SK-MEL-5 (cell line): ENCODE measurements at regions not wholly inside any gene's neighbourhood (a gene's known extent, or its start where the extent isn't known, plus 50 kb on each side); places are given as distances from the start of the nearest gene placed in this dataset.

Source experiments
- DNase-seq: peaks from one replicate; pipeline ENCODE4 v3.0.0-alpha.2; 2016; ENCODE audit warnings: low read depth, low spot score
- in situ Hi-C: cut with HindIII; loops from 2 replicates; pipeline ENCODE4 v1.10.0; 2016; ENCODE audit warnings: low sequenced_read_pairs, high pct_unique_total_duplicates, low pct_unique_long_range_greater_than_20kb

DNA sequence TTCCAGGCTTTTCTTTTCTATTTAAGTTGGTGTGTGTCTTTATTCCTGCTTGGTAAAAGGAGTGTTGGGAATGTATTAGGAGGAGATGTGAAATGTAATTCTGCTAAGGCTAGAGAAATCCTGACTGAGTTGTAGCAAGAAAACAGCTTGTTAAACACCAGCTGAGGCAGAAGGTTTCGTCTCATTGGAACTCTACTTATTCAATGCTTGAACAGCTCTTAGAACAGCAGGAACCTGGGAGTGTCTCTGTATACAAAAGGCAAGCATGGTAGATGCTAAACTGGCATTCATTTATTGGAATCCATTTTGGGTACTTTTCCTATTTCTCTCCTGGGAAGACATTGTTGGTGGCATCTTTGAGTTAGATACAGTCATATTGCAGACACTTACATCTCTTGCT lies 280.9 kb downstream of the HRH4 start:
- DNase-seq: no peak
- in situ Hi-C loops: no loop called here

DNA sequence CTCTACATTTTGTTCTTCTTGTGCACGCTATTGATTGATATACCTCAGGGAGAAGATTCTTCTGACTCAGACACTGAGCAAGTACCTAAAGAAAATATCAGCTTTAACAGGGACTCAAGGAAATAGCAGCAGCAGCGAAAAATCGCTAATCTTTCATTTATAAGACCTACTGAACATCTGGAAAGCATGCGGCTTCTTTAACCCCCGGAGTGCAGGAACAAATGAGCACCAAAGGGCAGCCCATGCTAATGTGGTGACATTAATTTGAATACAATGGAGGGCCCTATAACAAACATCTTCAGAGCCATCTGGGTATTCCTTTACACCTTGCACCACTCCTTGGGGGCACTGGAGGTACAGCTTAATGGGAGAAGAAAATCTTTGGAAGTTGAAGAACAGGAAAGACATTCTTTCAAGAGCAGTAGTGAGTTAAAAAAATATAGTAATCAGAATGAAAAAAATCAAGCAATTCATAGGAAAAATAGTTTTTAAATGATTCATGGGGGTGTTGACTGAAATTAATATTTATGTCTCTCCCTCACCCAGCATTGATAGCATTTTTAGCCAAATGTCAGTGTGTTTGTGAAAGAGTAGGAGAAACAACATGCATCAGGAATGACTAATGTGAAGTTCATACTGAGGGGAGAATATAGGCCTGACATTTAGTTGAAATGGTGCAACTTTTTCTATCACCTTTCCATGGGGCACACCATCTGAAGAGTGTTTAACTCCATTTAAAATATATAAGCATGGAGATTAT lies 281.7 kb downstream of the HRH4 start:
- in situ Hi-C loops: no loop called here

DNA sequence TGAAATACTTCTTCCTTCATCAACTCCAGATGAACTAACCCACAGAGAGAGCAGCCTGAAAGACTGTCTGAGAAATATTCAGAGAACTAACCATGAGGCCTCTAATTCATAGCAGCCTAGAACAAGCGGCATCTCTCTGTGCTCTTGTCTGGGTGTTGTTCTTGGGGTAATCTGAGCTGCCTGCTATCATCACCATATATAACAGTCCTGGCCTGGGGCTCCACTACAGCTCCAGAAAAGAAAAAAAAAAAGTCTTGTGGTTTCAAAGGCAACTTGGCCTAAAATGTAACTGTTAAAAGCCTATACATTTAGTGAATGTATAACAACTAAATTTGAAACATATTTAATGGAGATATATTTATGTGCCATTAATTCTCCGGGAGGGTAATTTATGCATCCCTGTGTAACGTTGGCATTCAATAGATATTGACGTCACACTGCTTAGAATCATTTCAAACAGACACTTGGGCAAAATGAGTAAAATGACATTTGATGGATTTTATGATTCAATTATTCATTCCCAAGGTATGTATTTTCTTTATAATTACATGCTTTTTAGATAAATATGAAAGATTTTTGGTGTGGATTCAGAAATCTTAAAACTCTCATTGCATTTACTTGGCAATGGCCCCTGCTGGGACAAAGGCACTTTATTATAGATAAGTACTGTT lies 294.3 kb downstream of the HRH4 start:
- in situ Hi-C loops: no loop called here
- DNase-seq: no peak

More for the DNA sequence above, 281.7 kb downstream of the HRH4 start:
- DNase-seq: no peak

DNA sequence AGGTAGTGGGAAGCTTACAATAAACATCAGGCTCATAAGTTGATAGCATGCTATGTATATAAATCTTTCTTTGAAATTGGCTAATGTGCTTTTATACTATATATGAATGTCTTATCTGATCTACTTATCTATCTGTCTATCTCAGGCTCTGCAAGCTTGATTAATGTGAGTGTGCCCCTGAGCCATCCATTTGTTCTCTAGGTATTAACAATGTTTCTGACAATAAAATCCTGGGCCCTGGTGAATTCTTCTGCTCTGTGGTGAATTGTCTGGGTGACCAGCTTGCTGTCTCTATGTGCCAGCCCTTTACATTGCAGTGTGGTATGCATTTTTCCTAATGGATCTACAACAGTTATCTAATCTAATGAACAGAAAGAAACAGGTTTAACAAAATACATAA lies 295.9 kb downstream of the HRH4 start:
- in situ Hi-C loops: no loop called here
- DNase-seq: no peak

DNA sequence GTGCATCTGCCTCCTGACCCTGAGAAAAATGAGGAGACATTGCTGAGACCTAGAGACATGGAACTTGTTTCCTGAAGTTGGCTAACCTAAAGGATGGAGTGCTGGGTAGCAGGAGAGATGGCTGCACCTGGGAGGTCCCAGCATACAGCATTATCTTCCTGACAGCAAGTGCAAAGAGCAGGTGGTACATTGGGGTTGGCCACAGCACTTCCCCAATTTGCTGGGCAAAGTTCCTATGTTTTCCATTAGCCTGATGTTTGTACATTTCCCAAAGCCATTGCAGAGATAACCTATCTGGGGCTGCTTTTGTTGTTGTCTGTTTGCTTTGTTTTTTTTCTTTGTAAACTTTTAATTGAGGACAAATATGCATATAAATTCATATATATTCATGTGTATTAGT lies 296.7 kb downstream of the HRH4 start:
- in situ Hi-C loops: no loop called here
- no peak for DNase-seq

DNA sequence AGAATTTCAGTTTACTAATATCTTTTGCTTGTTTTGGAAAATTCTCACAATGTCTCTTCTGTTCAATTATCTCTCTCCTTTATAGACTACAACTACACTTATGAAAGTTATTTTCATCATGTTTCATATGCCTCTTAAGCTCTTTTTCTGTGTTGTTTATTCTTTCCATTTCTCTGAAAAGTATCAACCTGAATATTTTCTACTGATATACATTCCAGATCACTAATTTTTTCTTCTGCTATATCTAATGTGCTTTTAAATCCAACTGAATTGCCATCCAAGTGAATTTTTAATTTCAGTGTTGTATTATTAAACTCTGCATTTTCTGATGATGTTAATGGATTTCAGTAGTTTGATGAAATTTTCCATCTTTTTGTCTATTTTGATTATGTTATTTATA lies 301.3 kb downstream of the HRH4 start:
- no peak for DNase-seq
- in situ Hi-C loops: no loop called here

DNA sequence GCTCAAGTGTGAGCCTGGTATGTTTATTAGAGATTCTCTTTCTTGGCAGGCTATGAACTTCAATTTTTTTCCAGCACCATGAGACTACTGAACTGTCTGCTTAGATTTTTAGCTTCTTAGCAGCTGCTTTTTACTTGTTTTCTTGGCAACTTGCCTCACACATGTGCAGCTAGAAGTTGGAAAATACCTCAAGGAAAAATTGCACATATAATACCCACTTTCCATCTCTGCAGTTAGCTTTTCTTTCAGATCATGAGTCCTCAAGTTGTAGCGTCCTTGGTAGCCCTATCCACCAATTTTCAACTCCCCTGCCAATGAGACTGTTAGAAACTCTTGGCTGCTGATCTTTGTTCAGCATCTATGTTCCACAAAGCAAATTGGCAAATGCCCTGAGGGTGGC lies 302.1 kb downstream of the HRH4 start:
- DNase-seq: no peak
- in situ Hi-C loops: no loop called here

DNA sequence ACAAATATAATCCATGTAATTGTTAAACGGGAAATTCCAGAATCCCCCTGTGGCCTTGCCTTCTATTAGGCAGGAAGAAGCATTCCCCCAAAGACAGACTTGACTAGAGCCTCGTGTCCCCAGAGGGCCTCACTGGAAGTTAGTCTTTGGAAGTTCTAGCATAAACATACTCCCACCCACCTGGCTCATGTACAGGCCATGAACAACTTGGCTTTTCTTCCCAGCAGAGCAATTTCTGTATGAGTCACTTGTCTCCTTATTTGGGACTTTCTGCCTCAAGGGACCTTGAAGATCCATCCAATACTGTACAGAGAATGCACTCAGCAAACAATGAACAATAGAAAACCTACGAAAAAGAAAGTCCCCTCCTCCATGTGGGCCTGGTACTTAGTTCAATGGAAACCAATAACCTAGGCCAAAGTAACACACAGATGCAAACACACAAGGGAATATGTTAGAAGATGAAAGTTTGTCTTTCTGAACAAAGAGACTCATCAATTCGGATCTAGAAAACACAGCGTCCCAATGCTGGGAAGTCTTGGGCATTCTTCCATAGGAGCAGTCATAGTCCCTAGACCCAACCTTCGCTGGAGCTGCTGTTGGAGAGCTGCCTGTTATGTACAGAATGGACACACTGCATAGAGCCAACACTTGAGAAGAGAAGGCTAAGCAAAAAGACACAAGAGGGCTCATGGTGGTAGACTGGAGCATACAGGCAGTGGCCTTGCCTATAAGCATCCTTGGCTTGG lies 303.5 kb downstream of the HRH4 start:
- in situ Hi-C loops: no loop called here
- peak; percentile 91 for DNase-seq

DNA sequence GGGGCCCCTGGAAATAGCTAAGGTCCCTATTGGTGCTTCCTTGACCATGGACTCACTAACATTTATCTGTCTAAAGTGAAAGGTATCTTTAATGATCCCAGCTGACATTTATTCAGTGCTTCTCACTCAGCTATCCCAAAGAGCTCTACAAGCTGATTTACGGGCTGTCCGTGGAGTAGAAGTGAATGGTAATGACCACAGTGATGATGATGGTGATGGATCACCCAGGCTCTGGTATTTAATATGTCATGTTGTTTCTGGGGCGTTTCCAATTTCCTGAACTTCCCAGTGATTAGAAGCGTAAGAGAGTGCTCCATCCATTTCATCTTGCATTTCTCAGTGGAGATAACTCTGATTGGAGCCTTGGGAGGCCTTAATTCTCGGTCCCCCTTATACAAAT lies 304.3 kb downstream of the HRH4 start:
- no peak for DNase-seq

DNA sequence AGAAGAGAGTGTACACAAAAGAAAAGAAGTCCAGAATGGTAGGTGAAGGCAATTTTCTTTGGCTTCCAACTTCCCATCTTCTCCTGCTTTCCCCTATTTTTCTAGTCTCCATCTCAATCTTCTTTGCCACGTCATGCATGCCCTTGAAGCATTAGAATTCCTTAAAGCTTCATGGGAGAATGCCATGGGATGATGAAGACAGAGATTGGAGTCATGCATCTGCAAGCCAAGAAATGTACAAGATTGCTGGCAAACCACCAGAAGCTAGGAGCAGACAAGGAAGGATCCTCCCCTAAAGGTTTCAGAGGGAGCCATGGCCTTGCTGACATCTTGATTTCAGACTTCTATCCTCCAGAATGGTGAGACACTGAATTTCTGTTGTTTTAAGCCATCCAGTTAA lies 305.9 kb downstream of the HRH4 start:
- in situ Hi-C loops: no loop called here
- no peak for DNase-seq

More for the DNA sequence above, 304.3 kb downstream of the HRH4 start:
- in situ Hi-C loops: no loop called here

DNA sequence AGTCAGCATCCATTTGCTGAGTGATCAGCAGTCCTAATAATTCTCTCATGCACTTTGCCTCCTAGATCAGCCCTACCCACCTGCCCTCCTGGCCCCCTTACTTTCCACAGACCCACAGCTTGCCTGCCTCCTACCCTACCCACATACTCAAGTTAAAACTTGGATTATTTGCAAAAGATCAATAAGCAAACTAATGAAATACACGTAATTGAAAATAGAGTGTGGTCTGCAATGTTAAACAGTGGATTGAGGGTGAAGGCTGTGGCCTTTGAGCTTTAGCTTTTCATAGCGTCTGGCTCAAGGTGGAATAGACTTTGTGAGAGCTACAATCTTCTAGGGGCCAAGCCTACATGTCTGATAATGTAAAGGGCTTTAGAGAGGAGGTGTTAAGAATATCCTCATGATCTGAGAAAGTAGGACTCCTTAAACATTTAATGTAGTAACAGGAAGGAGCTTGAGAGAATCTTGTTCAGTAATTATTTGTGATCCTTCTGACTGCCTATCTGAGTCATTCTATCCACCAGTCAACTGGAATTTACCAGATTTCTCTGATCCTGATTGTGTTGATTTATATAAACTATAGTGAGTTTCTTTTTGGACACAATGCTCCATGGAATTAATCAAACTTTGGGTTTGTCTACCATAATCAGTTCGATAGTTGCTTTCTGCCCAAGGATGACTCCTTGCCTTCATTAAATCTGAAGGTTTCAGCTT lies 310.0 kb downstream of the HRH4 start:
- in situ Hi-C loops: no loop called here
- DNase-seq: no peak

DNA sequence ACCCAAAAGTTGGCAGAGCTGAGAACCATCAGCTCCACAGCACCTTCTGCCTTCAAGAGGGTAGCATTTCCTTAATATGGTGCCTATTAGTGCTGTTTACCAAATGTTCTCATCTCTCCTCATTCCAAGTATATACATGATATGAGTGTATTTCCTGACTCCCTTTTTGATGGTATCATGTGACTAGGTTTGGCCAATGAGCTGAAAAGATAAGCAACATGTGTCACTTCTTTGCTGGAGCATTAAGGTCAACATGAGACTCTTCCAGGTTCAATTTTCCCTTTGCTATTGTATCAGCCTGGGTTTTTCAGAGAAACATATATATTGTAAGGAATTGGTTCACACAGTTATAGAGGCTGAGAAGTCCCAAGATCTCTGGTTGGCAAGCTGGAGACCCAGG lies 310.9 kb downstream of the HRH4 start:
- no peak for DNase-seq
- in situ Hi-C loops: no loop called here

DNA sequence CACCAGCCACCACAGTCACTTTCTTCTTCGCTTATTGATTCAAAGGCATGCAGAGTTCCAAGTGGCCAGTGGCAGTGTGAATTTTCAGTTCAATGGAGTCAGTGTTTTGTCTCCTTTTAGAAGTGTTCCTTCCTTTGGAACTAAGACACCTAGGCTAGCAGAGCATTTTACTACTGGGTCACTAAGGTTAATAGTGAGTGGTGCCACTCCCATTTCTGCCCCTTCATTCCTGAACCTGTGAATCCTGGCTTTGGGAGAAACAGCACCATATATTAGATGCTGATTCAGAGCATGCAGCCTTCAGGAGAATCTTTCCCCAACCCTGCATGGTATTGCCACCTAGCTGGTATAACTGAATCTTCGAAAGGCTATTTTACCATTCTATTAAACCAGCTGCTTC lies 312.7 kb downstream of the HRH4 start:
- in situ Hi-C loops: no loop called here
- no peak for DNase-seq

DNA sequence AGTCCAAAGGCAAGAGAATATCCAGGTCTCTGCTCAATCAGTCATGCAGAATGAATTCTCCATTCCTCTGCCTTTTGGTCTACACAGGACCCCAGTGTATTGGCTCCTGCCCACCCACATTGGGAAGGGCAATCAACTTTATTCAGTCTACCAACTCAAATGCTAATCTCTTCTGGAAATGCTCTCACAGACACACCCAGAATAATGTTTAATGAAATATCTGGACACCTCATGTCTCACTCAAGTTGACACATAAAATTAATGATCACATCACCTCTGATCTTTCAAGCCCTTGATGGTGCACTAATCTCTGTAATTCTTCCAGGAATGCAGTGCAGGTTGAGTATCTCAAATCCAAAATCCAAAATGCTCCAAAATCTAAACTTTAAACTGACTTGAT lies 315.6 kb downstream of the HRH4 start:
- no peak for DNase-seq
- in situ Hi-C loops: no loop called here

DNA sequence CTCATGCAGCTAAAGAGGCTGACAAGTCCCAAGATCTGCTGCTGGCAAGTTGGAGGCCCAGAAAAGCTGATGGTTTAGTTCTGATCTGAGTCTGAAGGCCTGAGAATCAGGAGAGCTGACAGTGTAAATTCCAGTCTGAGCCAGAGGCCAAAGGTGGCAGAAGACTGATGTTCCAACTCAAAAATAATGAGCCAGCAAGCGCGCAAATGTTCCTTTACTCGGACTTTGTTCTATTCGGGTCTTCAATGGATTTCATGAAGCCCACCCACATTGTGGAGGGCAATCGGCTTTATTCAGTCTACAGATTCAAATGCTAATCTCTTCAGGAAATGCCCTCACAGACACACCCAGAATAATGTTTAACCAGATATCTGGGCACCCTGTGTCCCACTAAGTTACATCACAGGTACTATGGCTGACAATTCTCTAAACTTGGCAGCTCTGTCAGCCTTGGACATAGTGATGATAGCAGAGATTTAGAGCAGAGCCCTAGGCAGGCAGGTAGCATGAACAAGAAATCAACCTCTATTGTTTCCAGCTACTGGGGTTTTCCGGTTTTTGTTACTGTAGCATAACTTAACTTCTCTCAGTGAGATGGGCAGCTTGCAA lies 318.5 kb downstream of the HRH4 start:
- in situ Hi-C loops: no loop called here

DNA sequence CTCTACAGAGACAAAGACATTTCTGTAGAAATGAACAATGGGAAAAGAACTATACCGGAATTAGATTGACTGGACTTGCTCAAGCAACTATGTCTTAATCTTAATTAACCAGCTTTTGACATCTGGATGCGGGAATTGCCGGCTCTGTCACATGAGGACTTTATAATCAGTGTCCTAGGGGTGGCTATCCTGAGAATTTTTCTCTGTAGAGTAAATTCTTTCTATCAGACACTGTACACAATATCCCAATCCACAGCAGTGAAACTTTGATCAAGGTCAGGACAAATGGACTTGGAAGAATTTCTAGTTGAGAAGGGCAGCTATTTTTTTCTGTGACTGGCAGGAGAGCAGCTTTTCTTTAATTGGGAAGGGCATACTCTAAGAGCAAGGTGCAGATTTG lies 322.1 kb downstream of the HRH4 start:
- in situ Hi-C loops: no loop called here
- peak; percentile 23 for DNase-seq

More for the DNA sequence above, 318.5 kb downstream of the HRH4 start:
- no peak for DNase-seq

DNA sequence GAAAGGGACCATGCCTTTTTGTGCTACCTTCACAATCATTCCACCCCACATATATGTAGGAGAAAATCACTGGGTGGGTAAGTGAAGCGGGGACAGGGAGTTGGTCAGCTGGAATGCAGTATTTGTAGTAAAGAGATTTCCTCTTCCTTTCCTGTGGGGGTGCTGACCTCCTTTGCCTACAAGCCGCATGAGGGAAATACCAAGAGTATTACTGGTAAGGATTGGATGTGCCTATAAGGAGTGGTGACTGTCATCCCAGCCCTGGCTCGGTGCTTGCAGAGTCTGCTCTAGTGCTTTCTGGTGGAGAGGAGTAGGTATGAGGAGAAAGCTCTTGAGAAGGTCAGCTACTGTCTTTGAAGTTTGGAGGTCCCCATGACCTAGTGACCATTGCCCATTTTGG lies 324.6 kb downstream of the HRH4 start:
- DNase-seq: no peak
- in situ Hi-C loops: no loop called here

DNA sequence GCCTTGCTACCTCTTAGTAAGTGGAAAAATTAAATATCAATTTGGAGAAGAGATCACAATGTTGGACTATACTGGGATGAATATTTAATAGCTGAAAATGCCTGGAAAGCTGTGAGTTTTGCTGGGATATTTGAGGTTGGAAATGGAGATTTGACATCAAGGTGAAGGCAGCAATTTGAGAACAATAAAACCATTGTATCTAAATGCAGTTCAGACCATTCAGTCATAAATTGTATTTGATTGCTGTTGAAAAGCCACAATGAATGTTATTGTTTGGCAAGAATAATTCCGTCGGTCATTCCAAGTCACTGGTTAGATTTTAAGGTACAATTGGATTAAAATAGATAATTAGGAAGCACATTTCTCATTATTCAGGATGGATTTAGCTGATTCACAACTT lies 325.6 kb downstream of the HRH4 start:
- in situ Hi-C loops: no loop called here
- peak; percentile 32 for DNase-seq
